Transverse colon (tissue), 4 donors: ENCODE measurements at regions not wholly inside any gene's neighbourhood (a gene's known extent, or its start where the extent isn't known, plus 50 kb on each side); places are given as distances from the start of the nearest gene placed in this dataset.

Source experiments
- POLR2AphosphoS5 ChIP-seq, 3 donors: sonication (generic); formaldehyde crosslinking; IDR thresholded peaks; one replicate each; pipeline ENCODE4 v1.6.1; 2016; ENCODE audit warnings: antibody characterized with exemption in 3 of 3
- TF ChIP-seq, protein P1 (sequence below), 5 experiments: fragments of 200-600 bp in 3 of 5; fragments of 450-650 bp in 2 of 5; sonication (generic) in 3 of 5; IDR thresholded peaks; 1 replicate in 2 of 5; 2 replicates in 3 of 5; pipeline ENCODE4 v1.5.1; 2016 to 2017; ENCODE audit warnings: antibody characterized with exemption in 5 of 5, inconsistent platforms in 3 of 5, mild to moderate bottlenecking in 2 of 5, moderate library complexity in 1 of 5

- TF ChIP-seq POLR2AphosphoS5 (IDR thresholded peaks at IDR 0.05): no peak
- TF ChIP-seq, protein P1, sequence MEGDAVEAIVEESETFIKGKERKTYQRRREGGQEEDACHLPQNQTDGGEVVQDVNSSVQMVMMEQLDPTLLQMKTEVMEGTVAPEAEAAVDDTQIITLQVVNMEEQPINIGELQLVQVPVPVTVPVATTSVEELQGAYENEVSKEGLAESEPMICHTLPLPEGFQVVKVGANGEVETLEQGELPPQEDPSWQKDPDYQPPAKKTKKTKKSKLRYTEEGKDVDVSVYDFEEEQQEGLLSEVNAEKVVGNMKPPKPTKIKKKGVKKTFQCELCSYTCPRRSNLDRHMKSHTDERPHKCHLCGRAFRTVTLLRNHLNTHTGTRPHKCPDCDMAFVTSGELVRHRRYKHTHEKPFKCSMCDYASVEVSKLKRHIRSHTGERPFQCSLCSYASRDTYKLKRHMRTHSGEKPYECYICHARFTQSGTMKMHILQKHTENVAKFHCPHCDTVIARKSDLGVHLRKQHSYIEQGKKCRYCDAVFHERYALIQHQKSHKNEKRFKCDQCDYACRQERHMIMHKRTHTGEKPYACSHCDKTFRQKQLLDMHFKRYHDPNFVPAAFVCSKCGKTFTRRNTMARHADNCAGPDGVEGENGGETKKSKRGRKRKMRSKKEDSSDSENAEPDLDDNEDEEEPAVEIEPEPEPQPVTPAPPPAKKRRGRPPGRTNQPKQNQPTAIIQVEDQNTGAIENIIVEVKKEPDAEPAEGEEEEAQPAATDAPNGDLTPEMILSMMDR (IDR thresholded peaks at IDR 0.05): no peak
Observed at GRCh38 chr3:64297563-64297962, 72.3 kb upstream of the PRICKLE2 start.
